ENCODE measurements at regions not wholly inside any gene's neighbourhood (a gene's known extent, or its start where the extent isn't known, plus 50 kb on each side); places are given as distances from the start of the nearest gene placed in this dataset.

DNA sequence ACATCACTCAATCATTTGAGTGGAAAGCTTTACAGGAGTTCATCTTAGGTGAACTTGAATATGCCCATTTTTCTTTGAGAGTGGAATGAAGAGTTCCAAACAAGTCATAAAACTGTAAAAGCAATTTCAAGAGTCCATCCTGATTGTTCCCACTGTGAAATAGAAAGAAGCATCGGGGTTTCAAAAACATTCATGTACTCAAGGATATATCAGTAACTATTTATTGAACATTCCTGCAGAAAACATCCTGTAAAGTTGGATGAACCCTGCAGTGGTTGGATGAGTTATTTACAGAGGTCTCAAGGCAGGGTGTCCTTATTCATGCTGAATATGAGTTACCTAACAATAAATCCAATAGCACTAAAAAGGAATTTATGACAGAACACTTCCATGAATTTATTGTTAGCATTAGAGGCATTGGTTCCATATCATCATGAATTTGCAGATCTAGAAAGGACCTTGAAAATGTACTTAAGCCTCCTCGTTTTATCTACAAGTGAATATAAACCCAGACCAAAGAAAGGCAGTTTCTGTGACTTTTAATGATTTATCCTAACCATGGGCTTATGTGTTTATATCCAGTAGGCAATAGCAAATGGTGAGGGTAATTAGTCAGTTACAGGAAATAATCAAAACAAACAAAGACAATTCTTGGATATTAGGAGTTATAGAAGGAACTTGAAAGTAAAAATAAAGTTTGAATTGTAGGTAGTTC lies 361.9 kb upstream of the KCNMB2 start:
- FAIRE-seq (no peak), DNase-seq (ENCODE audit: insufficient read length, low spot score) (no peak)
- TF ChIP-seq, protein P1, sequence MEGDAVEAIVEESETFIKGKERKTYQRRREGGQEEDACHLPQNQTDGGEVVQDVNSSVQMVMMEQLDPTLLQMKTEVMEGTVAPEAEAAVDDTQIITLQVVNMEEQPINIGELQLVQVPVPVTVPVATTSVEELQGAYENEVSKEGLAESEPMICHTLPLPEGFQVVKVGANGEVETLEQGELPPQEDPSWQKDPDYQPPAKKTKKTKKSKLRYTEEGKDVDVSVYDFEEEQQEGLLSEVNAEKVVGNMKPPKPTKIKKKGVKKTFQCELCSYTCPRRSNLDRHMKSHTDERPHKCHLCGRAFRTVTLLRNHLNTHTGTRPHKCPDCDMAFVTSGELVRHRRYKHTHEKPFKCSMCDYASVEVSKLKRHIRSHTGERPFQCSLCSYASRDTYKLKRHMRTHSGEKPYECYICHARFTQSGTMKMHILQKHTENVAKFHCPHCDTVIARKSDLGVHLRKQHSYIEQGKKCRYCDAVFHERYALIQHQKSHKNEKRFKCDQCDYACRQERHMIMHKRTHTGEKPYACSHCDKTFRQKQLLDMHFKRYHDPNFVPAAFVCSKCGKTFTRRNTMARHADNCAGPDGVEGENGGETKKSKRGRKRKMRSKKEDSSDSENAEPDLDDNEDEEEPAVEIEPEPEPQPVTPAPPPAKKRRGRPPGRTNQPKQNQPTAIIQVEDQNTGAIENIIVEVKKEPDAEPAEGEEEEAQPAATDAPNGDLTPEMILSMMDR (IDR thresholded peaks at IDR 0.05; ENCODE audit: insufficient read depth, missing control alignments) = no peak

DNA sequence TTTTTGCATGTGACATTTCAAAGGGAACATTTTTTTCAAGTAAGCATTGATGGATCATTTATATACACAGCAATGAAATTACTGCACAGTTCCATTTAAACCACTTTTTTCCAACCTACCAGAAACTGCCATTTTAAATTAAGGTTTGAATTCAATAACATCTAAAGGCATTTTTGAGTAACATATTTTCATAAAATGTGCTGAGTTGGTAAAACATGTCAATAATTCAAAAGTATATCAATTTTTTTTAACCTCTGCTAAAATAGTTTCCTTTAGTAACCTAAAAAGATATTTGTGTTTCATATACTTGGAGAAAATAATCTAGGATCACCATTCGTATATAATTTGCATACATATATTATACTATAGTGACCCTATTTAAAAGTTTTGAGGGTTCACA lies 355.1 kb upstream of the KCNMB2 start:
- TF ChIP-seq, protein P1 (IDR thresholded peaks at IDR 0.05; ENCODE audit: insufficient read depth, missing control alignments) = no peak
- DNase-seq (ENCODE audit: insufficient read length, low spot score) = no peak
- peak; percentile 29 for FAIRE-seq

DNA sequence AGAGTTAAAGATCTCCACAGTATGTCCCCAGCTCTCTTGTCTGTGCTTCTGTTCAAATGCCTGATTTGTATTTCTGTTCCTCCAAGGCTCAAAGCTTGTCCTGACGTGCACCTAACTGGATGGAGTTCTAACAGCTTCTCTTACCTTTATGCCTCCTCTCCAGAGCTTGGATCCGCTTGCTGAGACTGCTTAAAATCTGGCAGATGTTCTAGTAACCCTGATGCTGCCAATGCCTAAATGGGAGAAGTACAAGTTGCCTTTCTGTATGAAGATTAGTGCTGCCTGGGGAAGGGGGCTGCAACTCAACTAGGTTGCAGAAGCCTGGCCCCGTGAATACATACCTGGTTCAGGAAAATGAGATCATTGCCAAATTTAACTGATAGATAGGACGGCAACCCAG lies 354.5 kb upstream of the KCNMB2 start:
- FAIRE-seq = no peak
- TF ChIP-seq, protein P1 (IDR thresholded peaks at IDR 0.05; ENCODE audit: insufficient read depth, missing control alignments) = no peak
- DNase-seq (ENCODE audit: insufficient read length, low spot score) = no peak

DNA sequence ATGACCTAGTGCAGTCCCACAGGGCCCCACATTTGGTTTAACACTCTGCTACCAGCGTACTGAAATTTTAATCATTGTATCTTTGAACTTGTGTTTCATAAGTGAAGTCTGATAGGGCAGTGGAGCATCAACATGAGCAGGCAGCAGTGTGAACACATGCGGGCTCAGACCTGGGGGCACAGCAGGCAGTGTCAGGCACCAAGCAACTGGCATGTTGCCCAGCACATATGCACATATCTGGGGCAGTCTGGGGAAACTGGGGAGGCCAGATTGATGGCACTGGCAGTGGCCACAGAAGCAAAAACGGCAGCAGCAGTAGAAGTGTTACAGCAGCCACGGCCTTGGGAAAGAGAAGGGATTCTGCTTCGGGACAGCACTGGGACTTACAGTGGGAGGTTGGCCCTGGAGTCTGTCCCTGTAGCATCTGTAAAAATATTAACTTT lies 353.9 kb upstream of the KCNMB2 start:
- FAIRE-seq (no peak), DNase-seq (ENCODE audit: insufficient read length, low spot score) (no peak)
- TF ChIP-seq, protein P1 (IDR thresholded peaks at IDR 0.05; ENCODE audit: insufficient read depth, missing control alignments) = no peak

DNA sequence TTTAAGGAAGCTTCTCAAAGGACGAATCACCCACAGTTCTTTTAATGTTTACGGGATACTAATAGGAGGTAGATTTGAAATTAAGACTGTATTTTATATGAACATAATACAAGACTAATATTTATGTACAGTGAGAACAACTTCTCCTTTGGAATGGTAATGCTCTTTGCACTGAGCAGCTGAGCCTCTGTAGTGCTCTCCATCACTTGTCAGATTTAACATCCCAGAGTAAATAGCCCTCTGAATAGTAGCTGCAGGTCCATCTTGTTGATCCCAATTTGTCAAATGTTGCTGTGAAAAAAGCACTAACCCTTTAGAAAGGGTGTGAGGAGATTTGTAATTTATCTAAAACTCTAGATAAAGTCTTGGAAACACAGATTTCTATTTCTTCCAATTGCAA lies 351.4 kb upstream of the KCNMB2 start:
- DNase-seq (ENCODE audit: insufficient read length, low spot score) = no peak
- TF ChIP-seq, protein P1 (IDR thresholded peaks at IDR 0.05; ENCODE audit: insufficient read depth, missing control alignments) = no peak
- FAIRE-seq = no peak

DNA sequence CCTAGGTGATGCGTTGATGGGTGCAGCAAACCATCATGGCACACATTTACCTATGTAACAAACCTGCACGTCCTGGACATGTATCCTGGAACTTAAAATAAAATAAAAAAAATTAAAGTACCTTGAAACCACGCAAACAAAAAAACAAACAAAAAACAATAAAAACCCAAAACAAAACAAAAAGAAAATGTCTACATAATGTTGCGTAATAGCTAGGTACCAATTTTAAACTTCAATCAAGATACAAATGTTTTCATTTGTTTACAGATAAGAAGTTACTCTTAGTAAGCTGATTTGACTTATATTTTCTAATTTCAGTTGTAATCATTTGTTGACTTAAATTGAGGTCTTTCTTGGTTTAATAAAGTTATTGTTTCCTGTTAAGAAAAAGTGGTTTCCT lies 349.6 kb upstream of the KCNMB2 start:
- TF ChIP-seq, protein P1 (IDR thresholded peaks at IDR 0.05; ENCODE audit: insufficient read depth, missing control alignments) = no peak
- FAIRE-seq (no peak), DNase-seq (ENCODE audit: insufficient read length, low spot score) (no peak)

DNA sequence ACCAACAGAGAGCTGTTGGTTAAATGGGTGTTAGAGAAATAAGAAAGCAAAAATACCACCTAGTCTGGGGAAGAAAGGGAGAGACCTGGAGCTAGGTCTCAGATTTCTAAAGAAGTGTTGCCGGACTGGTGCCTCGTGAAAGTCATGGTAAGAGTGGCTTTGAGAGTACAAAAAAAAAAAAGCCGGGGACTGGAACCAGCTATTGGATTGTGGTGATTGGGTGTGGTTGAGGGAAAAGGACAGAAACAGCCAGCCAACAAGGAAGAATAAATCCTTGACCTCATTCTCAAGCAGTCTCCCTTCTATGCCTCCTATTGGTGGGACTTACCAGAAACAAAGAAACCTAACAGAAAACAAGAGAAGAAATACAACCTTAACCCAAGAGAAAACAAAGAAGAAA lies 346.4 kb upstream of the KCNMB2 start:
- TF ChIP-seq, protein P1 (IDR thresholded peaks at IDR 0.05; ENCODE audit: insufficient read depth, missing control alignments) = no peak
- DNase-seq (ENCODE audit: insufficient read length, low spot score) = no peak
- FAIRE-seq = no peak
